B cell (primary cell): ENCODE measurements at regions not wholly inside any gene's neighbourhood (a gene's known extent, or its start where the extent isn't known, plus 50 kb on each side); places are given as distances from the start of the nearest gene placed in this dataset.

Source experiments
- CTCF ChIP-seq: fragments of 200-600 bp; IDR thresholded peaks from one replicate; pipeline ENCODE4 v1.8.0; 2022; ENCODE audit warnings: antibody characterized with exemption, mild to moderate bottlenecking
- EZH2 ChIP-seq: IDR thresholded peaks from 2 replicates; pipeline ENCODE4 v1.6.1; 2012; ENCODE audit warnings: borderline replicate concordance, low read depth, mild to moderate bottlenecking, moderate library complexity, low read length; ENCODE audit not compliant: insufficient read depth, poor library complexity, severe bottlenecking

- TF ChIP-seq CTCF (no peak), EZH2 (no peak)
These were observed 993.8 kb upstream of the NCAM2 start for GRCh38 chr21:20004367-20004766.
